ENCODE measurements at regions not wholly inside any gene's neighbourhood (a gene's known extent, or its start where the extent isn't known, plus 50 kb on each side); places are given as distances from the start of the nearest gene placed in this dataset.

DNA sequence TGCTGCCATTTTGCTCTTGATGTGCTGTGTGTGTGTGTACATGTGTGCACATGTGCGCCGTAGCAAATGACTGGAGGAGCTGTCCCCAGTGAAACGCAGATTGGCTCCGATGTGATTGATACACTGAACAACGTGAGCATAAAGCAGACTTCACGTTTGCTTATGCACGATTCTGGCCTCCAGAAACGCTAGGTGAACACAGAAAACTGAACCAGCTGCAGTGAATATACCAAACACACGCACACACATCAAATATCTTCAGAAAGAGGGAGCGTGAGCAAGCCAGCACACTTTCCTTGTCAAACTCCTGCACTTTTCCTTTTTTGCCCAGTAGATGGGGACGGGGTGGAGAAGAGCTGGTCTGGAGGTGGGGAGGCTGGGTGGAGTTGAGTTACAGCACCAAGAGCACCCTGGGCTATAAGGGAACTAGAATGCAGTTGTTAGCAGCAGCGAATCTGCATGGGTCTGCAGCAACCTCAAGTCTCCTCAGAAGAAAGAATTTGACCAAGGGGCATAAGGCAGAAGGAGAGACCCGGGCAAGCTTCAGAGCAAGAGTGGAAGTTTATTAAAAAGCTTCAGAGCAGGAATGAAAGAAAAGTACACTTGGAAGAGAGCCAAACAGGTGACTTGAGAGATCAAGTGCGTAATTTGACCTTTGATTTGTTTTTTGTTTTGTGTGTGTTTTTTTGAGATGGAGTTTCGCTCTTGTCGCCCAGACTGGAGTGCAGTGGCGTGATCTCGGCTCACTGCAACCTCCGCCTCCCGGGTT, 77.8 kb upstream of the CADM1 start:
- DNase-seq (ENCODE audit: extremely low spot score, unreplicated experiment) = no peak
- no peak overlapping the region for H3K4me3 Mint-ChIP-seq (ENCODE audit: unreplicated experiment)
- H3K4me1 Mint-ChIP-seq (ENCODE audit: unreplicated experiment) = peaks cover 19% of the 10 kb centered on the region
- H3K36me3 Mint-ChIP-seq (ENCODE audit: unreplicated experiment) = no peaks in the 10 kb centered on the region
- peaks cover 30% of the 10 kb centered on the region for H3K27me3 Mint-ChIP-seq (ENCODE audit: unreplicated experiment)
- H3K9me3 Mint-ChIP-seq (ENCODE audit: unreplicated experiment) = no peaks in the 10 kb centered on the region
- TF ChIP-seq CTCF (IDR thresholded peaks at IDR 0.05) = peak; percentile 47
- H3K27ac Mint-ChIP-seq (ENCODE audit: unreplicated experiment) = no peak overlapping the region

DNA sequence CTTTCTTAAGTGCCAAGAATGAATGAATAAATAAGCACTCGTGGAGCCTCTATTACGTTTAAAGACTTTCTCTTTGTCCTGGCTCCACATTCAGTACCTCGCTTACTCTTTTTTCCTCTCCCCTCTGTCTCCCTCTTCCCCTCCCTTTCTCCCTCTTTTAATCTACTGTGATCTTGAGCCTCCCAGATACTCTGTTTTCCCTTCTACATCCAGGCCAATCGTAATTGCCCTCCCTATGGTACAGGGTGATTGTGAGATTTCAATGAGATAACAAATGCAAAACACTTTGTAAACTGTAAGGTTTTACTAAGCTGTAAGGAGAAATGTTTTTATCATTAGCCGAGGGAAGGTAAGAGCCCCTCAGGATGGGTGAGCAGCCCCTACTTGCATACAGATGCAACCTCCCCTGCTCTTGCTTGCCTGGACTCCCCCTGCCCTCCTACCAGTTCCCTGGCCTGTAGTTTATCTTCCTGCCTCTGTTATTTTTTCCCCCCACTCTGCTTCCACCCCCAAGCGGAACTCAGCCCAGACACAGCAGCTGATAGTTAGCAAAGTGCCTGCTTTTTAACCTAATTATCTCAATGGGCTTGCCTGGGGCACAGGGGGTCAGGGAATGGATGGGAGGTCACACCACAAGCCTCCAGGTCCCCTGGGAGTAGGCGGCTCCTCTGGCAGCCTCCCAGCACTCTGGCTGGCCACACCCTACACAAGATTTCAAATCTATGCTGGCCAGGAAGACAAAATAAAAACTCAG, 76.9 kb upstream of the CADM1 start:
- Mint-ChIP-seq H3K27me3 (ENCODE audit: unreplicated experiment) (peaks cover 35% of the 10 kb centered on the region), H3K36me3 (ENCODE audit: unreplicated experiment) (no peaks in the 10 kb centered on the region), H3K4me1 (ENCODE audit: unreplicated experiment) (peaks cover 19% of the 10 kb centered on the region), H3K27ac (ENCODE audit: unreplicated experiment) (no peak overlapping the region), H3K4me3 (ENCODE audit: unreplicated experiment) (no peak overlapping the region), H3K9me3 (ENCODE audit: unreplicated experiment) (no peaks in the 10 kb centered on the region)
- no peak for TF ChIP-seq CTCF (IDR thresholded peaks at IDR 0.05)
- DNase-seq (ENCODE audit: extremely low spot score, unreplicated experiment) = no peak

GRCh38 chr11:115580416-115580815, 76.2 kb upstream of the CADM1 start:
- Mint-ChIP-seq H3K36me3 (ENCODE audit: unreplicated experiment) (no peaks in the 10 kb centered on the region), H3K27me3 (ENCODE audit: unreplicated experiment) (peaks cover 41% of the 10 kb centered on the region), H3K4me3 (ENCODE audit: unreplicated experiment) (no peak overlapping the region), H3K9me3 (ENCODE audit: unreplicated experiment) (no peaks in the 10 kb centered on the region), H3K27ac (ENCODE audit: unreplicated experiment) (no peak overlapping the region), H3K4me1 (ENCODE audit: unreplicated experiment) (peaks cover 19% of the 10 kb centered on the region)
- no peak for TF ChIP-seq CTCF (IDR thresholded peaks at IDR 0.05)
- DNase-seq (ENCODE audit: extremely low spot score, unreplicated experiment) = no peak

DNA sequence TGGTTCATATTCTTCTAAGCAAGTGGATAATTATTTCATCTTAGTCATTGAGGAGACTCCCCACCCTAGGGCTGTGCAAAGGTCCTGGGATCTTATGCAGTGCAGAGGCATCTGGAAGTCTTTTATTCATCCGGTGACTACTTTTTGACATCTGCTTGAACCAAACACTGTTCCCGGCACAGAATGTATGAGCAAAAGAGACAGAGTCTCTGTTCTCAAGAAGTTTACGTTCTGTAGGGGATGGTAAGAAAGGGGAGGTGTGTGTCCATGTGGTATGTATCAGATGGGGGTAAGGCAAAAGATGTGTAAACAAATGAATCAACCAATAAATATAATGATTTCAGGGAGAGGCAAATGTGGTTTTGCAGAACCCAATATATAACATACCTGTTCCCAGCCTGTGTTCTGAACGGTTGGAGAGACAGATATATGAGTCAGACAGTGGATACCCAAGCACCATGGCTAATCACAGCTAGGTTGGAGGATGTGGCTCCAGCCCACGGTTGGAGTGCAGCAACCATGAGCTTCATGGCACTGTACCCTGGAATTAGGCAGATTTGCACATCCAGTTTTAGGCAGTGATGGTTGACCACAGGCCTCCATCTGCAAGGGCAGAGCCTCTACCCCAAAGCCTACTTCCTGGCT, 75.1 kb upstream of the CADM1 start:
- Mint-ChIP-seq H3K4me1 (ENCODE audit: unreplicated experiment) (peaks cover 19% of the 10 kb centered on the region), H3K9me3 (ENCODE audit: unreplicated experiment) (no peaks in the 10 kb centered on the region), H3K4me3 (ENCODE audit: unreplicated experiment) (no peak overlapping the region), H3K36me3 (ENCODE audit: unreplicated experiment) (no peaks in the 10 kb centered on the region), H3K27me3 (ENCODE audit: unreplicated experiment) (peaks cover 49% of the 10 kb centered on the region), H3K27ac (ENCODE audit: unreplicated experiment) (no peak overlapping the region)
- no peak for DNase-seq (ENCODE audit: extremely low spot score, unreplicated experiment)
- TF ChIP-seq CTCF (IDR thresholded peaks at IDR 0.05) = no peak

DNA sequence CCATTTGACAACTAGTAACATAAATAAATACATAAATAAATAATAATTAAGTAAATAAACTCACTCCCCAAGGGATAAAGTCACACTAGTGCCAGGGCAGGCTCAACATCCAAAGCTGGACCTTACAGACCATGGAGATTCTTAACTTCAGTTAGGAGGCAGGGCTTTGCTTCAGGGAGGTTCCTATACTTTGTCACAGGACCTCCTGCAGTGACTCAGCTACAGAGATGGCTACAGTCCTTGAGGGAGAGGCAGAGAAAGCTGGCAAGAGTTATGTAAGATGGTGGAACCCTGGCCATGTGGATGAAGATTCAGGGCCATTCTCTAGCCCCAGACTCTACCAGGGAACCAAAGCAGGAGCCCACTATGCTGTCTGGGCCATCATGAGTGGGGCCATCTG, 74.1 kb upstream of the CADM1 start:
- Mint-ChIP-seq H3K4me1 (ENCODE audit: unreplicated experiment) (peaks cover 19% of the 10 kb centered on the region), H3K36me3 (ENCODE audit: unreplicated experiment) (no peaks in the 10 kb centered on the region), H3K4me3 (ENCODE audit: unreplicated experiment) (no peak overlapping the region), H3K9me3 (ENCODE audit: unreplicated experiment) (no peaks in the 10 kb centered on the region), H3K27ac (ENCODE audit: unreplicated experiment) (no peak overlapping the region), H3K27me3 (ENCODE audit: unreplicated experiment) (peaks cover 52% of the 10 kb centered on the region)
- no peak for TF ChIP-seq CTCF (IDR thresholded peaks at IDR 0.05)
- no peak for DNase-seq (ENCODE audit: extremely low spot score, unreplicated experiment)
